ENCODE measurements at regions not wholly inside any gene's neighbourhood (a gene's known extent, or its start where the extent isn't known, plus 50 kb on each side); places are given as distances from the start of the nearest gene placed in this dataset.

DNA sequence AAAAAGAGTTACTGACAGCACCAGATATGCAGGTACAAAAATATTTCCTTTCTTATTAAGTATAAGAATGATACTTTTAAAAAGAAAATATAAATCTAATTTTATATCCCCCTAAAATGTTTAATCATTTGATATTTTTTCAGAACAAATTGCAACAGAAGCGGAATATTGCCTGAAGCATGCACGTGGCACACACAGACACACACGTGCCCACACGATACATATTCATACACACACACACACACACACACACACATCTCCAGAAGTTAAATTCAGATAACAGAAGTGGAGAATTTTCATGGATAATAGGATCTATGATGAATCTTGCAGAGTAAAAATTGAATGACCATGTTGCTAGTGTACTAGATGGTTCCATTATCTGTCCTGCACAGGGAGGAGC, 445.2 kb downstream of the GPAT3 start:
- no peak for TF ChIP-seq NCOA2 (IDR thresholded peaks at IDR 0.05; ENCODE audit: partially characterized antibody in 2 of 2)
- no peak for TF ChIP-seq U2AF1 (optimal IDR thresholded peaks at IDR 0.05; ENCODE audit: low read depth, low read length)
- TF ChIP-seq CEBPG (CRISPR knock-in tag; IDR thresholded peaks at IDR 0.05), result no peak
- no peak for TF ChIP-seq CEBPG (tag; conservative IDR thresholded peaks at IDR 0.05 in 1 of 2, IDR thresholded peaks at IDR 0.05 in 1 of 2)
- TF ChIP-seq POLR2A (conservative IDR thresholded peaks at IDR 0.05), result no peak
- TF ChIP-seq EZH2 (IDR thresholded peaks at IDR 0.05; ENCODE audit: borderline replicate concordance, low read depth, low read length), result no peak
- no peak for TF ChIP-seq ZBTB5 (IDR thresholded peaks at IDR 0.05)
- TF ChIP-seq RUNX1 (IDR thresholded peaks at IDR 0.05; ENCODE audit: low read depth), result no peak
- no peak for TF ChIP-seq CTCF (IDR thresholded peaks at IDR 0.05 in 2 of 3, conservative IDR thresholded peaks at IDR 0.05 in 1 of 3; ENCODE audit: insufficient read depth in 2 of 3, low read depth in 1 of 3, low read length in 3 of 3)
- no peak for TF ChIP-seq PPARD (CRISPR knock-in tag; IDR thresholded peaks at IDR 0.05)

Measured in K562 (cell line).